ENCODE measurements at regions not wholly inside any gene's neighbourhood (a gene's known extent, or its start where the extent isn't known, plus 50 kb on each side); places are given as distances from the start of the nearest gene placed in this dataset.
"Not testable (repeated sequence)": the region's sequence is repeated elsewhere in the genome, so short reads cannot be mapped to it uniquely, and the experiment has no call there.

DNA sequence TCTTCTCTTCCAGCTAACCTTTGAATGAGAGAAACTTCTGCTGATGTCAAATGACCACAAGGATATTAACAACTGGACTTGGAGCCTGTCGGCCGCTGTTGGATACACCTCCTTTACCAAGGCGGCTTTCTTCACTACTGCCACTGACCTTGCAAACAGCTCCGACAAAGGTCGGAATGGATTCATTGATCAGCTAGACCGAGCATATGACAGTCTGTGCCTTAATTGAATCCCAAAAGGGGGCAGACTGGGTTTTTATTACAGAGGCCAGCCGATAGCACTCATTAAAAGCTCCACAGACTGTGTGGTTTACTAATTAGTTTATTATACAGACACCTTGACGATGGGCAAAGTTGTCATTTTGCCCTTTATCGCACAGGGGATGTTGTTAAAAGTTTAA lies 394.5 kb downstream of the RERGL start:
- no peak for DNase-seq (ENCODE audit: low read depth)

GRCh38 chr12:17691369-17691768 lies 398.6 kb downstream of the RERGL start:
- DNase-seq (ENCODE audit: low read depth): no peak

GRCh38 chr12:17680220-17680619 lies 409.8 kb downstream of the RERGL start:
- DNase-seq (ENCODE audit: low read depth): no peak

- no peak for DNase-seq (ENCODE audit: low read depth)
These were observed 423.2 kb downstream of the RERGL start for GRCh38 chr12:17666641-17667324.

DNA sequence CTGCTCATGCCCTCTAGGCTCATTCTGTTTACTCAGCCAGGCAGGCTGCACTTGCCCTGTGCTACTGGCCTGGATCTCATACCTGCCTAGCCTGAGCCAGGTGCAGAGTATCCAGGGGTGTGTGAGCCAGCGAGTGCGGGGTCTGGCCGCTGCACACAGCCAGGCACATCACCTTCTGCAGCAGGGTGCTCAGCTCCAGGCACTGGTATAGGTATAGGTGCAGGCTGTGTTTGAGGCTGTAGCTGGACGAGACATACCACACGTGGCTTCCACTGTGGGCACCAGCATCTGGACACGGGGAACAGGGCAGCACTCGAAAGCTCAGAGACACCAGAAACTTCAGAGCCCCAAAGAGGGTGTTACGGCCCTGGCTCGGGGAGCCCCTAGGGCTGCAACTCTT lies 424.2 kb downstream of the RERGL start:
- no peak for DNase-seq (ENCODE audit: low read depth)

DNA sequence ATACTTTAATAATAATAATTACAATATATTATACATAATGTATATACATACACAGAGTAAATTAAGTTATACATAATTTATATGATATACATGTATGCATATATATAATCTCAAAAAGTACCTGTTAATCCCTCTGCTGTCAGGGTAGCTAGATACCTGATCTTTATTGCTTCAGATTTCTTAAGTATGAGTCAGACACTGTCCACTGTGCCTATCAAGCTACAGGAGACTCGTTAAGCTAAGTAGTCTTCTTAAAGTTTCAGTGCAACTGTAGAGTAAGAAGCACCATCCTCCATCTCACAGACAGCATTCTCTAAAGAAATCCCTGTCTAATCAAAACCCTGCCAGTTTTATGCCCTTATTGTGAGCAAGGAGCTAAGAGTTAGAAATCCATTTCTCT lies 428.7 kb downstream of the RERGL start:
- no peak for DNase-seq (ENCODE audit: low read depth)

DNA sequence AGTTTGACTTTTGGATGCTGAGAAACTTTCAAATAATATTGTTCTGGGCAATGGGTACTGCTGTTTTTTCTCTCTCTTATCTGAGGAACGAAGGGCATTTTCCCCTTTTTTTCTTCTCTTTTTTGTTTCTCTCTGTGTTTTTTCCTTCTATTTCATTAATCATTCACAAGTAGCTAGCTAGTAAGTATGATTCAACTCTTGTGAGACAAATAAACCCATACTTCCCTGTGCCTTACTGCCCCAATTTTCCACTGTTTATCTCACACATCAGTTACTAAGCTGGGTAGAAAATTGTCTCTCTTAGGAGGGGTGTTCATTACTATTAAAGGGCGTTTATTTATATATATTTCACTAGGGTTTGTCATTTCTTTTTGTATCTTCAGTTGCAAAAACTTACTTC lies 437.6 kb downstream of the RERGL start:
- no peak for DNase-seq (ENCODE audit: low read depth)

DNA sequence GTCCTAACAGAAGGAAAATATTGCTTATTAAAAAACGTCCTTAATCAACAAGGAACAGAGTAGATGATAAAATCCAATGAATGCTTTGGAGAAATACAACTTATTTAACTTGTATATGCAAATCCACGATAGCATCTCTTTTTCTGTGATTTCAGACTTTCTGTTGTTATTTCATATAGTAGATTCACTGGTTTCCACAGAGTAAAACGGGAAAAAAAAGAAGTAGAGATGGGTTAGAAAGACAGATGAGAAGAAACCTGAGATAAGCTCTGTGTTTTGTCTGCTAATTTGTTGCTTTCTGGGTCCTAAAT lies 447.7 kb downstream of the RERGL start:
- DNase-seq (ENCODE audit: low read depth): no peak

- no peak for DNase-seq (ENCODE audit: low read depth)
These were observed 449.4 kb downstream of the RERGL start for GRCh38 chr12:17640615-17641014.

DNA sequence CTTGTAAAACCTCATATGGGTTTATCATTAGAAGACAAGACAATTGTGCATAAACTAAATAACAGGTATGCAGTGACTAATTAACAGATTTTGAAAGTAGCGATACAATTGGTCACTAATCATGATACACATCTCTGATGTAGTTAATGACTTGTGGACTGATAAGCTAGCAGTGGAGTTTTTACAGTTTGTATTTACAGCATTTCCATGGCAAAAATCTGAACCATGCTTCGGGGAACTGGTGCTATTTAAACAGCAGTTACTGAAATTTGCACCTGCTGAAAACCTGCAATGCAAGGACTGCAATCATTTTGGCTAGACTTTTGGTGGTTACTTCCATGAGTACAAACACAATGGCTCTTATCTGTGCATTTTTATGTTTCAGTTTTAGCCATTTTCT lies 471.2 kb downstream of the RERGL start:
- no peak for DNase-seq (ENCODE audit: low read depth)

DNA sequence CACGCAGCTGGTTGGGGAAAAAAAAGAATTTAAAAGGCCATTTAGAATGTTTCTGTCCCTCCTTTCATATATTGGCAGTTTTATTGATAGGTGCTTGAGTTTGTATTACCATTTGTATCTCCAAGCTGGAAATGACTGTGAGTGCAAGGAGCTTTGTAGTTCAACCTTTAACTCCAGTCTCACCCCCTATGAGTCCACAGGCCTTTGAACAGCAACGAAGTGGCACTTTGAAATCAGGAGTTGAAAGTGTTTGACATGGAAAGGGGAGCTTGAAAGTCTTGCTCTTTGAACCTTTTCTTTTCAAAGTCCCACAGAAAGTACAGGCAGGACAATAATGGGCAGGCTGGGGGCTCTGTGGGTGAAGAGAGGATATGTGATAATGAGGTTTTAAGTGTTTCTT lies 480.3 kb downstream of the RERGL start:
- no peak for DNase-seq (ENCODE audit: low read depth)

GRCh38 chr12:17609153-17609552 lies 480.8 kb downstream of the RERGL start:
- DNase-seq (ENCODE audit: low read depth): no peak

- DNase-seq (ENCODE audit: low read depth): no peak
These were observed 494.9 kb downstream of the RERGL start for GRCh38 chr12:17595111-17595510.

GRCh38 chr12:17593715-17594406 lies 496.1 kb downstream of the RERGL start:
- DNase-seq (ENCODE audit: low read depth): no peak

DNA sequence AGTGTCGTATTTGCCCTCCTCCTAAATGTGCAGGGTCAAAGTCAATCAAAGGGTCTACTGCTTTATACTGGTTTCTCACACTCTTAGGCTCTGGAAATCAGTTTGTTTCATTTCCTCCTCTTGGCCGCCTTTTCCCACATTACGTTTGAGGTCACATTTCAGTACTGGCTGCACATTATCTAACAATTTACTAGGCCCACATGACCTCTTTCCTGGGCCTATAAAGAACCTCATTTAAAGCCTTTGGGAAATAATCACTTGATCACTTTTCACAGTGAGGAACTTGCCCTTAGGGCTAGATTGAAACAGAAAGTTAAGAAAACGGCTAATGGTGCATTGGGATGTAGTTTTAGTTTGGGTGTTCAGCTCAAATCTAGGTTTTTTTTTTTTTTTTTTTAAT lies 497.5 kb downstream of the RERGL start:
- no peak for DNase-seq (ENCODE audit: low read depth)

DNA sequence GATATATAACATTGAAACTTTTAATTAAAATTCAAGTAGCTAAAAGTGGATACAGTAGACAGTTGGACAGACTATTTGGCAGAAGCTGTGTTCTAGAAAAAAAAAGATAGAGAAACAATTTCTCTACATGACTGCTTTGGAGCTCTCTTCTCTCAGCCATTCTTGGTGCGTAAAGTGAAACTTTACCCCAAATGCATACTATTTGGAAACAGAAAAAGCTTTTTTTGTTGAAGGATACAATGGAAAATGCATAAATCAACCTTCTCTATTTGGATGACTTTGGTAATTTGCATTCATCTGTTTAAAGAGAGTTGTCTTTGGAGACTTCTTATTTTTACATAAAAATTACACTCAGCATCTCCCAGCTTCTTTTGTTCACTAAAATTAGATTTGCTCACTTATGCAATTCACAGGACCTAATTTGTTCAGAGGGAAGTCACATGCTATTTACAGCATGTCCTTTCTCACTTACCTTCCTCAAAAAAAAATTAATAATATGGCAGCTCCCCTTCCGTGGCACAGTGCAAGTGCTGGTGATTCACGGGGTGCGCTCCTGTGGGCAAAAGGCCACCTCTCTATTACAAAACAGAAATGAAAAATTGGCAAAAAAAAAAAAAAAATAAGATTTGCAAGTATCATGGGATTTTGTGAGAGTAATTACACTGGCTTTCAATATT lies 498.9 kb downstream of the RERGL start:
- no peak for DNase-seq (ENCODE audit: low read depth)

- DNase-seq (ENCODE audit: low read depth): no peak
These were observed 501.0 kb downstream of the RERGL start for GRCh38 chr12:17588968-17589367.

- no peak for DNase-seq (ENCODE audit: low read depth)
These were observed 510.6 kb downstream of the RERGL start for GRCh38 chr12:17579205-17580026.

DNA sequence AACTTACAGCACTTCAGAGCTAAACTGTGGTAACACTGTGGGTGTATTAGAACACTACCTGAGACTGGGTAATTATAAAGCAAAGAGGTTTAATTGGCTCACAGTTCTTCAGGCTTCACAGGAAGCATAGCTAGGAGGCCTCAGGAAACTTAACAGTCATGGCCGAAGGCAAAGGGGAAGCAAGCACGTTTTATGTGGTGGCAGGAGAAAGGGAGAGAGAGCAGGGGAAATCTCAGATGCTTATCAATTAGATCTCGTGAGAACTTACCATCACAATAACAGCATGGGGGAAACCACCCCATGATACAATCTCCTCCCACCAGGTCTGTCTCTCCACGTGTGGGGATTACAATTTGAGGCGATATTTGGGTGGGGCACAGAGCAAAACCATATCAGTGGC lies 512.6 kb downstream of the RERGL start:
- DNase-seq (ENCODE audit: low read depth): no peak

DNA sequence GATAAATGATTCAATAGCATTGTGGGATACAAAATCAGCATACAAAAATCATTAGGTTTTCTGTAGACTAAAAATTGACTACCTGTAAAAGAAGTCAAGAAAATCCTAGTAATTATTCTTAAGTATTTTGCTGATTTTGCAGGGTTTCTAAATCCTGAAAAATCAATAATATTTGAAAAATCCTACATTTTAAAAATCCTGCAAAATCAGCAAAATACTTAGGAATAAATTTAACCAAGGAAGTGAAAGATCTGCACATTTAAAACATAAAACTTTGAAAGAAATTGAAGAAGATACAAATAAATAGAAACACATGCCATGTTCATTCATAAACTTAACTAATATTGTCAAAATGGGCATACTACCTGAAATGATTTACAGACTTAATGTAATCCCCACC lies 517.7 kb downstream of the RERGL start:
- no peak for DNase-seq (ENCODE audit: low read depth)

DNA sequence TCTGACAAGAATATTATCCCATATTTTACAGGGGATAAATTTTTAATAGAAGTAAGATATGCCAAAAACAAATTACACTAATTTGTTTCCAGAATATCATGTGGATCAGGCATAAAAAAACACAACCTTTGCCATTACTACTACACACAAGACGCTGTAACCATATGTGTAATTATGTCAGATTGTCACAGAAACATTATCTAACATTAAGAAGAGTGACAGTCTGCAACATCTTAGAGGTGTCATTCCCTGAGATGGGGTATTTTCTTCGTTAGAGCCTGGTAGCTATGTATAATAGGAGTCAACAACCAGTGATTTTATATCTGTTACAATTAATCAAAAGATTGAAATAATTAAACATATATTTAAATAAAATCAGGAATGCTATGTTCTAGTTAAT lies 518.9 kb downstream of the RERGL start:
- no peak for DNase-seq (ENCODE audit: low read depth)

DNA sequence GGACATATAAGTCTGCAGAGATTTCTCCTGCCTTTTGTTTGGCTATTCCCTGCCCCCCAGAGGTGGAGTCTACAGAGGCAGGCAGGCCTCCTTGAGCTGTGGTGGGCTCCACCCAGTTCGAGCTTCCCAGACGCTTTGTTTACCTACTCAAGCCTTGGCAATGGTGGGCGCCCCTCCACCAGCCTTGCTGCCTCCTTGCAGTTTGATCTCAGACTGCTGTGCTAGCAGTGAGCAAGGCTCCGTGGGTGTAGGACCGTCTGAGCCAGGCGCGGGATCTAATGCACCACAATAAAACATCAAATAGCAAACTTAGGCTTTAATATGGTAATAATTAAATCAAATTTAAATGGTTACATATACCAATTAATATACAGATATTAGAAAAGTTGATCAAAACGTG lies 525.4 kb downstream of the RERGL start:
- not testable (repeated sequence) for DNase-seq (ENCODE audit: low read depth)

GRCh38 chr12:17550011-17550410 lies 540.0 kb downstream of the RERGL start:
- DNase-seq (ENCODE audit: low read depth): no peak
